VCaP (cell line): ENCODE measurements at regions not wholly inside any gene's neighbourhood (a gene's known extent, or its start where the extent isn't known, plus 50 kb on each side); places are given as distances from the start of the nearest gene placed in this dataset.
"Not testable (repeated sequence)": the region's sequence is repeated elsewhere in the genome, so short reads cannot be mapped to it uniquely, and the experiment has no call there.

Experiments used
- H3K27ac ChIP-seq: fragments of 450-650 bp; 2 replicates; pipeline ENCODE4 v1.5.1; 2017
- CTCF ChIP-seq: fragments of 450-650 bp; conservative IDR thresholded peaks from 2 replicates; pipeline ENCODE4 v1.5.1; 2017; ENCODE audit warnings: mild to moderate bottlenecking, moderate library complexity

- no peak for TF ChIP-seq CTCF
- no peak overlapping the region for H3K27ac ChIP-seq
Measured at GRCh38 chr3:153567011-153567410, 405.0 kb downstream of the RAP2B start.

- H3K27ac ChIP-seq: no peak overlapping the region
- TF ChIP-seq CTCF: no peak
Measured at GRCh38 chr3:153567556-153567955, 405.5 kb downstream of the RAP2B start.

GRCh38 chr3:153570481-153570880 lies 408.5 kb downstream of the RAP2B start:
- not testable (repeated sequence) for H3K27ac ChIP-seq

GRCh38 chr3:153572165-153572564 lies 410.1 kb downstream of the RAP2B start:
- no peak for TF ChIP-seq CTCF

GRCh38 chr3:153572654-153573053 lies 410.6 kb downstream of the RAP2B start:
- no peak for TF ChIP-seq CTCF
- H3K27ac ChIP-seq: no peak overlapping the region

More at GRCh38 chr3:153572165-153572564, 410.1 kb downstream of the RAP2B start:
- no peak overlapping the region for H3K27ac ChIP-seq

- no peak for TF ChIP-seq CTCF
Measured at GRCh38 chr3:153573481-153573880, 411.5 kb downstream of the RAP2B start.

GRCh38 chr3:153574445-153574844 lies 412.4 kb downstream of the RAP2B start:
- TF ChIP-seq CTCF: no peak
- no peak overlapping the region for H3K27ac ChIP-seq

More at GRCh38 chr3:153573481-153573880, 411.5 kb downstream of the RAP2B start:
- no peak overlapping the region for H3K27ac ChIP-seq

- TF ChIP-seq CTCF: no peak
- no peak overlapping the region for H3K27ac ChIP-seq
Measured at GRCh38 chr3:153577059-153577736, 415.2 kb downstream of the RAP2B start.
